ENCODE measurements at regions not wholly inside any gene's neighbourhood (a gene's known extent, or its start where the extent isn't known, plus 50 kb on each side); places are given as distances from the start of the nearest gene placed in this dataset.
A peak's percentile ranks its signal among the peaks of the same experiment; 100 is the strongest.
"Not testable (repeated sequence)": the region's sequence is repeated elsewhere in the genome, so short reads cannot be mapped to it uniquely, and the experiment has no call there.

DNA sequence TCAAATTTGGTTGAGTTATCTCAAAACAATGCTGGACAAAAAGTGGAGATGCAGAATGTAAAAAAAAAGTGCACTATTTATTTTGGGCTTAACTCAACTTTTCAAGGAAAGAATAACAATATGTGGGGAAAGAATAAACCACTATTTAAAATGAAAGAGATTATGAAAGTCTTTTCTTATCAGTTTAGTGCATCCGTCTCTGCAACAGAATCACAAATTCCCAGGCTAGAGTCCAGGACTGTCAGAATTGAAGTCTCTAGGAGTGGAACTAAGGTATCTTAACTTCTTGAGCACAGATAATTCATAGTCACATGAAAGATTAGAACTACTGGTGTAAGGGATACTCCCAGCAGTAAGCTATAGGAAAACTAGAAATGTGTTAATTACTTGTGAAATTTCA is 1200.3 kb upstream of the LRRN3 start:
- H3K9ac ChIP-seq (ENCODE audit: insufficient read depth in 1 of 2, low read length in 2 of 2): no peak overlapping the region
- DNase-seq (peak in 1 of 3 donors; percentile 9), ATAC-seq (ENCODE audit: insufficient read depth, low FRiP score) (no peak)
- H3K27me3 ChIP-seq (ENCODE audit: control insufficient read depth in 3 of 3, insufficient read depth in 3 of 3, low read length in 2 of 3): no peaks in the 10 kb centered on the region
- H3K36me3 ChIP-seq (ENCODE audit: control insufficient read depth in 4 of 4, insufficient read depth in 4 of 4, low read length in 4 of 4): no peaks in the 10 kb centered on the region
- no peaks in the 10 kb centered on the region for H3K9me3 ChIP-seq (ENCODE audit: control insufficient read depth in 4 of 4, insufficient read depth in 3 of 4, low read length in 3 of 4)
- H3K4me1 ChIP-seq (ENCODE audit: control insufficient read depth in 5 of 5, insufficient read depth in 5 of 5, low read length in 5 of 5): no peaks in the 10 kb centered on the region
- H3K4me3 ChIP-seq: no peak overlapping the region
- TF ChIP-seq, protein P1, sequence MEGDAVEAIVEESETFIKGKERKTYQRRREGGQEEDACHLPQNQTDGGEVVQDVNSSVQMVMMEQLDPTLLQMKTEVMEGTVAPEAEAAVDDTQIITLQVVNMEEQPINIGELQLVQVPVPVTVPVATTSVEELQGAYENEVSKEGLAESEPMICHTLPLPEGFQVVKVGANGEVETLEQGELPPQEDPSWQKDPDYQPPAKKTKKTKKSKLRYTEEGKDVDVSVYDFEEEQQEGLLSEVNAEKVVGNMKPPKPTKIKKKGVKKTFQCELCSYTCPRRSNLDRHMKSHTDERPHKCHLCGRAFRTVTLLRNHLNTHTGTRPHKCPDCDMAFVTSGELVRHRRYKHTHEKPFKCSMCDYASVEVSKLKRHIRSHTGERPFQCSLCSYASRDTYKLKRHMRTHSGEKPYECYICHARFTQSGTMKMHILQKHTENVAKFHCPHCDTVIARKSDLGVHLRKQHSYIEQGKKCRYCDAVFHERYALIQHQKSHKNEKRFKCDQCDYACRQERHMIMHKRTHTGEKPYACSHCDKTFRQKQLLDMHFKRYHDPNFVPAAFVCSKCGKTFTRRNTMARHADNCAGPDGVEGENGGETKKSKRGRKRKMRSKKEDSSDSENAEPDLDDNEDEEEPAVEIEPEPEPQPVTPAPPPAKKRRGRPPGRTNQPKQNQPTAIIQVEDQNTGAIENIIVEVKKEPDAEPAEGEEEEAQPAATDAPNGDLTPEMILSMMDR (IDR thresholded peaks at IDR 0.05; ENCODE audit: control extremely low read depth, extremely low read depth): no peak
- no peak overlapping the region for H3K27ac ChIP-seq (ENCODE audit: low read depth in 1 of 2, low read length in 1 of 2)
- 51 to 83% methylated on average over 1 of the region's 1 CpG for WGBS, 2 donors

DNA sequence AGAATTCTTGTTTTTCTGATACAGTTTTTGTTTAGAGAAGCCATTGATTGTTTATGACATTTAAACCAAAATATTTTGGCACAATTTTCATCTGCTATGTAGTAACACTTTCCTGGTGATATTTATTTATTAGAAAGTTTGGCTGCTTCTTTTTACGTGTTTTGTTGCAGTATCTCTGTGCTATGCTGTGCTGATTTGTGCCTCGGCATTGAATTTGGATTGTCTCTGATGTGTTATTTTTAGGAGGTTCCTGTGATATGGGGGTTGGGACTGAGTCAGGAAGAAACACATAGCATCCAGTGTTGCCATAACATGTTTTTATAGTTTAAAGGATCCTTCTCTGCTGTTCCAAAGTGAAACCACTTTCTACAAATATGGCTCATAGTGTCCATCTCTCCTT is 1197.7 kb upstream of the LRRN3 start:
- Histone ChIP-seq H3K9me3 (ENCODE audit: control insufficient read depth in 4 of 4, insufficient read depth in 3 of 4, low read length in 3 of 4) (no peaks in the 10 kb centered on the region), H3K27ac (ENCODE audit: low read depth in 1 of 2, low read length in 1 of 2) (no peak overlapping the region), H3K36me3 (ENCODE audit: control insufficient read depth in 4 of 4, insufficient read depth in 4 of 4, low read length in 4 of 4) (no peaks in the 10 kb centered on the region), H3K4me3 (no peak overlapping the region), H3K4me1 (ENCODE audit: control insufficient read depth in 5 of 5, insufficient read depth in 5 of 5, low read length in 5 of 5) (no peaks in the 10 kb centered on the region), H3K27me3 (ENCODE audit: control insufficient read depth in 3 of 3, insufficient read depth in 3 of 3, low read length in 2 of 3) (no peaks in the 10 kb centered on the region), H3K9ac (ENCODE audit: insufficient read depth in 1 of 2, low read length in 2 of 2) (no peak overlapping the region)
- DNase-seq: peak in 2 of 3 donors; percentile 28 to 33
- TF ChIP-seq, protein P1 (IDR thresholded peaks at IDR 0.05; ENCODE audit: control extremely low read depth, extremely low read depth): no peak
- no peak for ATAC-seq (ENCODE audit: insufficient read depth, low FRiP score)
- WGBS, 2 donors: 50 to 64% methylated on average over 2 of the region's 2 CpGs

DNA sequence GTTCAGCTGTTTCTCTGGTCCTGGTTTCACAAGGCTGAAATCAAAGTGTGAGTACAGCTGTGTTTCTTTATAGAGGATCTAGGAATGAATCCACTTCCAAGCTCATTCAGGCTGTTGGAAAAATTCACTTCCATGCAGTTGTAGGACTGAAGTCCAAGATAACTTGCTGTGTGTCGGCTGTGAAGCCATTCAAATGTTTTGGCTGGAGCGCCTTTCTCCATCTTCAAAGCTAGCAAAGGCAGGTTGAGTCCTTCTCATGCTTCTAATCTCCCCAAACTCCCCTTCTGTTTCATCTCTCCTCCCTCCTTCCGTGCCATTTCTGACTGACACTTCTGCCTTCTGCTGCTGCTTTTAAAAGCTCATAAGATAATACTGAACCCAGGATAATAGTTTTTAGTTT is 1195.4 kb upstream of the LRRN3 start:
- TF ChIP-seq, protein P1 (IDR thresholded peaks at IDR 0.05; ENCODE audit: control extremely low read depth, extremely low read depth): no peak
- ATAC-seq (ENCODE audit: insufficient read depth, low FRiP score) (no peak), DNase-seq (peak in 1 of 3 donors; percentile 10)
- no peak overlapping the region for H3K4me3 ChIP-seq
- no peaks in the 10 kb centered on the region for H3K9me3 ChIP-seq (ENCODE audit: control insufficient read depth in 4 of 4, insufficient read depth in 3 of 4, low read length in 3 of 4)
- no peaks in the 10 kb centered on the region for H3K36me3 ChIP-seq (ENCODE audit: control insufficient read depth in 4 of 4, insufficient read depth in 4 of 4, low read length in 4 of 4)
- no peaks in the 10 kb centered on the region for H3K4me1 ChIP-seq (ENCODE audit: control insufficient read depth in 5 of 5, insufficient read depth in 5 of 5, low read length in 5 of 5)
- no peak overlapping the region for H3K27ac ChIP-seq (ENCODE audit: low read depth in 1 of 2, low read length in 1 of 2)
- H3K27me3 ChIP-seq (ENCODE audit: control insufficient read depth in 3 of 3, insufficient read depth in 3 of 3, low read length in 2 of 3): no peaks in the 10 kb centered on the region
- H3K9ac ChIP-seq (ENCODE audit: insufficient read depth in 1 of 2, low read length in 2 of 2): no peak overlapping the region
- WGBS, 2 donors: 78 to 82% methylated on average over 3 of the region's 3 CpGs

DNA sequence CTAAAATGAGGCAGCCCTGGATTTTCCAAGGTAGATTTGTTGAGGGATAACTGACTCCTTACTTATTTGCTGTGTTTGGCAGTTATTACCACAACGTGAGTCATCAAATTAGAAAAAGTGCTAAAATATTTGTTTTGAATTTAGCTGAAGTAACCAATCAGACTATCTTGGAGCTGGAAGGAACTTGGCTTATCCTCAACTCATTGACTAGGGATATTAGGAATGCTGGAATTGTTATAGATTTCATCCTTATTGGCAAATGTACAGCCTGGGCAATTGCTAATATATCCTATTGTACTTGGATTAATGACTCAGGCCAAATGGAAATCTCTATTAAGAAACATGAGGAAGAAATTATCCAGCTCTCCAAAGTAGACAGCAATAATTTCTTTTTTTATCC is 1189.0 kb upstream of the LRRN3 start:
- Histone ChIP-seq H3K27me3 (ENCODE audit: control insufficient read depth in 3 of 3, insufficient read depth in 3 of 3, low read length in 2 of 3) (no peaks in the 10 kb centered on the region), H3K36me3 (ENCODE audit: control insufficient read depth in 4 of 4, insufficient read depth in 4 of 4, low read length in 4 of 4) (no peaks in the 10 kb centered on the region), H3K9ac (ENCODE audit: insufficient read depth in 1 of 2, low read length in 2 of 2) (no peak overlapping the region), H3K4me3 (no peak overlapping the region), H3K27ac (ENCODE audit: low read depth in 1 of 2, low read length in 1 of 2) (no peak overlapping the region), H3K9me3 (ENCODE audit: control insufficient read depth in 4 of 4, insufficient read depth in 3 of 4, low read length in 3 of 4) (peaks cover 0 to 3% (median 0%) of the 10 kb centered on the region in 4 donors), H3K4me1 (ENCODE audit: control insufficient read depth in 5 of 5, insufficient read depth in 5 of 5, low read length in 5 of 5) (no peaks in the 10 kb centered on the region)
- no peak for DNase-seq
- no peak for ATAC-seq (ENCODE audit: insufficient read depth, low FRiP score)
- TF ChIP-seq, protein P1 (IDR thresholded peaks at IDR 0.05; ENCODE audit: control extremely low read depth, extremely low read depth): no peak
- WGBS, 2 donors: 71 to 72% methylated on average over 1 of the region's 1 CpG

DNA sequence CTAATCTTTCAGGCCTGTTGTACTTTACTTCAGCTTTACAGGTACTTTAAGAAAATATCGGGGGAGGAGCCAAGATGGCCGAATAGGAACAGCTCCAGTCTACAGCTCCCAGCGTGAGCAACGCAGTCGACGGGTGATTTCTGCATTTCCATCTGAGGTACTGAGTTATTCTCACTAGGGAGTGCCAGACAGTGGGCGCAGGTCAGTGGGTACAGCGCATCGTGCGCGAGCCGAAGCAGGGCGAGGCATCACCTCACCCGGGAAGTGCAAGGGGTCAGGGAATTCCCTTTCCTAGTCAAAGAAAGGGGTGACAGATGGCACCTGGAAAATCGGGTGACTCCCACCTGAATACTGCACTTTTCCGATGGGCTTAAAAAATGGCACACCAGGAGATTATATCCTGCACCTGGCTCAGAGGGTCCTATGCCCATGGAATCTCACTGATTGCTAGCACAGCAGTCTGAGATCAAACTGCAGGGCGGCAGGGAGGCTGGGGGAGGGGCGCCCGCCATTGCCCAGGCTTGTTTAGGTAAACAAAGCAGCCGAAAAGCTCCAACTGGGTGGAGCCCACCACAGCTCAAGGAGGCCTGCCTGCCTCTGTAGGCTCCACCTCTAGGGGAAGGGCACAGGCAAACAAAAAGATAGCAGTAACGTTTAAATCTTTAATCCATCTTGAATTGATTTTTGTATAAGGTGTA is 1185.4 kb upstream of the LRRN3 start:
- WGBS, 2 donors: 90 to 93% methylated on average over 21 of the region's 21 CpGs
- not testable (repeated sequence) for H3K27ac ChIP-seq (ENCODE audit: low read depth in 1 of 2, low read length in 1 of 2); H3K4me3 ChIP-seq; H3K27me3 ChIP-seq (ENCODE audit: control insufficient read depth in 3 of 3, insufficient read depth in 3 of 3, low read length in 2 of 3); H3K9ac ChIP-seq (ENCODE audit: insufficient read depth in 1 of 2, low read length in 2 of 2); H3K36me3 ChIP-seq (ENCODE audit: control insufficient read depth in 4 of 4, insufficient read depth in 4 of 4, low read length in 4 of 4); H3K9me3 ChIP-seq (ENCODE audit: control insufficient read depth in 4 of 4, insufficient read depth in 3 of 4, low read length in 3 of 4); ATAC-seq (ENCODE audit: insufficient read depth, low FRiP score); H3K4me1 ChIP-seq (ENCODE audit: control insufficient read depth in 5 of 5, insufficient read depth in 5 of 5, low read length in 5 of 5); DNase-seq
